ENCODE measurements at regions not wholly inside any gene's neighbourhood (a gene's known extent, or its start where the extent isn't known, plus 50 kb on each side); places are given as distances from the start of the nearest gene placed in this dataset.
"Not testable (repeated sequence)": the region's sequence is repeated elsewhere in the genome, so short reads cannot be mapped to it uniquely, and the experiment has no call there.

- not testable (repeated sequence) for DNase-seq
Observed at GRCh38 chr4:104326991-104327694, 167.6 kb downstream of the CXXC4 start.

GRCh38 chr4:104302731-104303130, 192.0 kb downstream of the CXXC4 start:
- no peak for DNase-seq

DNA sequence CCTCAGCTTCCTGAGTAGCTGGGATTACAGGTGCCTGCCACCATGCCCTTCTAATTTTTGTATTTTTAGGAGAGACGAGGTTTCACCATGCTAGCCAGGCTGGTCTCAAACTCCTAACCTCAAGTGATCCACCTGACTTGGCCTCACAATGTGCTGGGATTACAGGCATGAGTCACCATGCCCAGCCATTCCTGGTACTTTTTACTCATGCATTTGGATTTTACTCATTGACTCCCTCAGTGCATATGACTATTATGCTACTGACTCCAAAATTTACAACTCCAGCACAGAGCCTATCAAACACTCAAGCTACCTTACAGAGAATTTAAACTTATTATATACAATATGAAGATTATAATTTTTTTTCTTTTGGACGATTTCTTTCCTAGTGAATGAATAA, 199.9 kb downstream of the CXXC4 start:
- no peak for DNase-seq

DNA sequence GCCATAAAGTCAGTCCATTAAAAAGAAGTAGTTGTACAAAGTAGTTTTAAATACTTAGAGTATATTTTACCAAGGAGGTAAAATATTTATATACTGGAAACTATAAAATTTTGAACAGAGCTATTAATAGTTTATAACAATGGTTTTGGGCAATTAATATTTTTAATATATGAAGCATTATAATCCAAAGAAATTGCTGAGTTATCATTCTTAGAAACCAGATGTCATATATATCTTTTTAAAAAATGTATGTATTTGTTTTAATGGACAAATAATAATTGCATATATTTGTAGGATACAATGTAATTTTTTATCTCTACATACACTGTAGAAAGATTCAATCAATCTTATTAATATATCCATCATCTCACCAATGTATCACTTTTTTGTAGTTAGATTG, 207.8 kb downstream of the CXXC4 start:
- DNase-seq, result no peak

DNA sequence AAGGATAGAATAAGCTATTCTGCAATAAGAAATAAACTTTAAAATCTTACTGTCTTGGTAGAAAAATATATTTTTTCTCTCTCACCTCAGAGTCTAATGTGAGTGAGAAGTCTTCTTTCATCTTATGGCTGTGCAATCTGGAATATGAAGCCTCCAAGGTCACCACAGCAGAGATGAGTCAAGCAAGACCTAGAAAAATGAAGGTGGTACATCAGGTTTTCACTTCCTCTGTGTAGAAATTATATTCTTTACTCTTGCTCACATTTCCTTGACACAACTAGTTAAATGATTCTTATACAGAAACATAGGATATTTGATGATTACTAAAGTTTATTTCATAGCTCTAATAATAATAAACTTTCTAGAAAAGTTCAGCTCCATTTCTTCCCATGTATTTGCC, 211.4 kb downstream of the CXXC4 start:
- no peak for DNase-seq

DNA sequence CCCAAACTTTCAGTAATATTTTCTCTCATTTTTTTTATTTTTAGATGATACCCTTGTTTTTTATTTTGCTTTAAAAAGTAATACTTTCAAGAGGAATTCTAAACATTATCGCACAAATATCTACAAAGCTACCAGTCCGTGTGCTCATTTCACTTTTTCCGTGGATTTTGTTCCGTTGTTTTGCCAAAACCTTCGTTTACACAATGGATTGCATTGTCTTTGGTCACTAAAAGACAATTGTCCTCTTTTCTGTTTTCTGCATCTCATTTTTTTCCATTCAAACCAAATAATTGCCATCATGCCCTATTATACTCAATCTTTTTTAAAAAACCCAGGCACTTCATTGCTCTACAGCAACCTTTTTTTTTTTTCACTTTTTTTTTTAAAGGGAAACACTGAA, 214.9 kb downstream of the CXXC4 start:
- DNase-seq, result no peak

DNA sequence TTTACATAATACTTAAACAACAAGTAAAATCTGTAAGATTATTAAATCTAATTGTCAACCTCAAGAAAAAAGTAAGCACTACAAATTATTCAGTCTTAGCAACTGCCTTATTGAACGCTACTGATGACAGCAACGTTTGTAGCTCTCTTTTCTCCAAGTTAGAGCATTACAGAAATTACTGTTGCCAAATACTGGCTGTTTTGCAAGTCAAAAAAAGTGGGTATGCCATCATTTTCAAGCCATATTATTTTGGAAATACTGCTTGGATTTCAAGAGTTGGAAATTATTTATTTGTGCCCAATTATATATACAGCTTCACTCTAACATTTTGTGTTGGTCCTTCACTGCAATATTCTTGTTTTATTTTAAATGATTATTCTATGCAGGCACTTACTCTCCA, 221.7 kb downstream of the CXXC4 start:
- DNase-seq, result no peak

DNA sequence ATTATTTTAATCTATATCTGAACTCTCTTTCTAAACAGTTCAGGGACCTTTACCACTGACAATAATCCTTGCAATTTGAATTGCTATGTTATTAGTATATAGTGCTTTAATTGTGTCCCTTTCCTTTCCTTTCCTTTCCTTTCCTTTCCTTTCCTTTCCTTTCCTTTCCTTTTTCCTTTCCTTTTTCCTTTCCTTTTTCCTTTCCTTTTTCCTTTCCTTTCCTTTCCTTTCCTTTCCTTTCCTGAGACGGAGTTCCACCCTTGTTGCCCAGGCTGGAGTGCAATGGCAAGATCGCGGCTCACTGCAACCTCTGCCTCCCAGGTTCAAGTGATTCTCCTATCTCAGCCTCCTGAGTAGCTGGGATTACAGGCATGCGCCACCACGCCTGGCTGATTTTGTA, 225.1 kb downstream of the CXXC4 start:
- not testable (repeated sequence) for DNase-seq

DNA sequence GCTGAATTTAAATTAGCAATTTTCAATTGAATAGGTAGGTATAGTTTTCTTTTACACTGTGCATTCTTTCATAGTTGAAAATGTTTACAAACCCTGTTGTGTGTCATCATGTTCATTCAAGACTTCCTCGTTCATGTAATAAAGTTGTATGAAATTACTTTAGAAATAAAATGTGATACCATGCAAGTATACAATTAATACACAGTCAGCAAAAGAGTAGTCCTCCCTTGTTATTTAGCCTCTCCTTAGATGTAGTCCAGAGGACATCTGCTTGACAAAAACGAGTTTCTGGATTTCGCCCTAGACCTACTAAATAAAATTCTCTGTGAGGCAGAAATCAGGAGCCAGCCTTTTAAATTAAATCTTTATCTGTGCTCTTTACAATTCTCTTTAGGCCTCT, 231.6 kb downstream of the CXXC4 start:
- DNase-seq, result no peak

- DNase-seq, result no peak
Observed at GRCh38 chr4:104262678-104263077, 232.0 kb downstream of the CXXC4 start.

GRCh38 chr4:104248726-104249125, 246.0 kb downstream of the CXXC4 start:
- DNase-seq, result no peak

DNA sequence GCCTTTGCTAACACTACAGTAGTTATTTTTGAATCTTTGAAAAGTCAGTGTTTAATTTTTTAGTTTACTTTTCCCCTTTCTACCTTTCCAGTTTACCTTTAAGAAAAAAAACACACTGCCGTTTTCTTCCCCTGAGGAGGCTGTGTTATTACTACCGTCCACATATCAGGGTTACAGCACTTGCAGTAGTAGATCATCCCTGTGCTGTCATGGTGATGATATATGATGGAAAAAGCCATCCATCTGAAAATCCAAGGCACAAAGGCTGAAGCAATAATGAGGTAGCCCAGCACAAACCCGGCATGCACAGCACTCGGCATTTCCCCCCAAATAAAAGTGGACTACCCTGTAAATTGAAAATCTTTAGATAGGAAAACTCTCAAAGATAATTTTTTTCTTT, 258.7 kb downstream of the CXXC4 start:
- DNase-seq, result no peak

DNA sequence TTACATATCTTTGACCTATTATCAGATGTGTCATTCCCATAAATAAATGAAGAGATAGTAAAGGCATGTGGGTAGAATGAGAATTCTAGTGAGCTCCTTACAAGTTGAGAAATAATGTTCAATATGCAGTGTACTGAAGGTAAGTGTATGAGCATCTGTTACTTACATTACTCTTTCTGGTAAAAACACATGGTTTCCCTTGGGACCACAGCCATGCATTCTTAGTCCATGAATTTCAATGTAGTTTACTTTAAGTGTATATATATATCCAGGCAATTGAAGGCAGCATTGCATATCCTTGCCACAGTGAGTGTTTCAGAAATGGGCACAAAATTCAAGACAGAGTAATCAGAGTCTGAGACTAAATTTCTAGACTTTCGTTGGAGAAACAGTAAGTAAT, 277.2 kb downstream of the CXXC4 start:
- DNase-seq, result no peak

DNA sequence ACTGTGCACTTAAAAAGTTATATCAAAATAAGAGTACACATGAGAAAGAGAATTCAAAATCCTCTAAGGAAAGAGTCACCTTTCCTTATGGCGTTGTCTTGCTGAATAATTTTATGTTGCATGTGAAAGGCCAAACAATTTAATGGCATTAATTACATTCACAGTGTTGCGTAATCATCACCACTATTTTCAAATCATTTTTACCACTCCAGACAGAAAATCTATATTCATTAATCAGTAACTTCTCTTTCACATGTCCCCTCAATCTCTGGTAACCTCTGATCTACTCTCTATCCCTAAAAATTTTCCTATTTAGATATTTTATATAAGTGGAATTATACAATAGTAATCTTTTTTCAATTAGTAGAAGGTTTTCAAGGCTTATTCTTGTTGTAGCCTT, 283.0 kb downstream of the CXXC4 start:
- no peak for DNase-seq

- DNase-seq, result no peak
Observed at GRCh38 chr4:104210420-104210819, 284.3 kb downstream of the CXXC4 start.

- no peak for DNase-seq
Observed at GRCh38 chr4:104206784-104207183, 287.9 kb downstream of the CXXC4 start.

GRCh38 chr4:104205116-104205515, 289.6 kb downstream of the CXXC4 start:
- no peak for DNase-seq

GRCh38 chr4:104188301-104188700, 306.4 kb downstream of the CXXC4 start:
- DNase-seq, result no peak

DNA sequence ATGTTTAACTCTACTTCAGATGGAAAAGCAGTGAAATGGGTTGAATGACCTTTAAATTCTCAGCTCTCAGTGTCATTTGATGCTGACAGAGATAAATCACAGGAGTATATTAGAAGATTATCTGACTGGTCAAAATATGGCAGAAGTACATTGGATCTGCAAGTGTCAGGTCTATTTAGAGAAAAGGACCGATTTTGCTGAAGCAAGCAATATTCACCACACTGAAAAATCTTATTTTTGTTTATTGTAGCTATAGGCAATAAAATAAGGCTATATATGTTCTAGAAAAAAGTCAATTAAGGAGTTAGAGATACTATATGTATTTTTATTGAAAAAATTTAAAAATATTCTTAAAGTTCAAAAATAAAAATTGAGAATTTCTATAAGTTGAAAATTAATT, 325.3 kb downstream of the CXXC4 start:
- no peak for DNase-seq

DNA sequence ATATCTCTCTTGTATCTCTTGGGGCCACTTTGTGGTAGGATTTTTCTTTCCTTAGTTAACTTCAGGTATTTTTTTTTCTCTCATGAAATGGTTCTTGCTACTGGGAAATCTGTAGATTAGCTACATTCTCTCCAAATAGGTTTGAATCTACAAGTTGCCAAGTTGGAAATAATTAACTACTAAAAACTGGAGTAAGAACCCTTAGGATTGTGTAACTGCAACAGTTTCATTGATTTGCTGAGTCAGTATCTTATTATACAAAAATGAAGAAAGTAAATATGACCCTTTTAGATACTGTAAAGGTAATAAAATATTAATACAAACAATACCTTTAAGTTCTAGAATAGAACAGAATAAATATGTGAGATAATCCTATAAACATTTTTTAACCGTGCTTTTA, 327.9 kb downstream of the CXXC4 start:
- no peak for DNase-seq

DNA sequence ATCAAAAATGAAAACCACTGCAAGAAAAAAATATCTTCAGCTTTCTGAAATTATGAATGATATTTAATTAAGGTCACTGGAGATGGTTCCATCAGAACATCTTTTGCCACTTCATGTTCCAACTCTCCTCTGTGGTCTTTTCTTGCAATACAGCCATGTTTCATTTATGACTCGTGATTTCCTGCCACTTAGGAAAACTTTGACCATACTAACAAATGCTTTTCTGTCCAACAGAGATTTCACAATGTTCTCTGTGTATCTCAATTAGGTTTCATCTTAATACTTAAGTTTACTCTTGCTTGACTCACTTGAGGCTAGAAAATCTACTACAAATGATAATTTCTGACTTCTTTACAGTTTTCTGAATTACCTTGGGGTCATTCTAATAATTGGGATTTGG, 330.9 kb downstream of the CXXC4 start:
- DNase-seq, result no peak

DNA sequence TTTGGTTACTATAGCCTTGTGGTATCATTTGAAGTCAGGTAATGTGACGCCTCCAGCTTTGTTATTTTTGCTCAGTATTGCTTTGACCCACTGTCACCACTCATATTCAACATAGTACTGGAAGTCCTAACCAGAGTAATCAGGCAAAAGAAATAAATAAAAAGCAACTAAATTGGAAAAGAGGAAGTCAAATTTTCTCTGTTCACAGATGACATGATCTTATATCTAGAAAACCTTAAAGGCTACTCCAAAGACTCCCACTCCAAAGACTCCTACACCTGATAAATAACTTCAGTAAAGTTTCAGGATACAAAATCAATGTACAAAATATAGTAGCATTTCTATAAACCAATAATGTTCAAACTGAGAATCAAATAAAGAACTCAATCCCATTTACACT, 348.6 kb downstream of the CXXC4 start:
- no peak for DNase-seq

GRCh38 chr4:104138116-104138515, 356.6 kb downstream of the CXXC4 start:
- DNase-seq, result no peak

GRCh38 chr4:104129243-104129642, 365.5 kb downstream of the CXXC4 start:
- no peak for DNase-seq

- DNase-seq, result no peak
Observed at GRCh38 chr4:104128850-104129213, 365.9 kb downstream of the CXXC4 start.
